ENCODE measurements at regions not wholly inside any gene's neighbourhood (a gene's known extent, or its start where the extent isn't known, plus 50 kb on each side); places are given as distances from the start of the nearest gene placed in this dataset.

DNA sequence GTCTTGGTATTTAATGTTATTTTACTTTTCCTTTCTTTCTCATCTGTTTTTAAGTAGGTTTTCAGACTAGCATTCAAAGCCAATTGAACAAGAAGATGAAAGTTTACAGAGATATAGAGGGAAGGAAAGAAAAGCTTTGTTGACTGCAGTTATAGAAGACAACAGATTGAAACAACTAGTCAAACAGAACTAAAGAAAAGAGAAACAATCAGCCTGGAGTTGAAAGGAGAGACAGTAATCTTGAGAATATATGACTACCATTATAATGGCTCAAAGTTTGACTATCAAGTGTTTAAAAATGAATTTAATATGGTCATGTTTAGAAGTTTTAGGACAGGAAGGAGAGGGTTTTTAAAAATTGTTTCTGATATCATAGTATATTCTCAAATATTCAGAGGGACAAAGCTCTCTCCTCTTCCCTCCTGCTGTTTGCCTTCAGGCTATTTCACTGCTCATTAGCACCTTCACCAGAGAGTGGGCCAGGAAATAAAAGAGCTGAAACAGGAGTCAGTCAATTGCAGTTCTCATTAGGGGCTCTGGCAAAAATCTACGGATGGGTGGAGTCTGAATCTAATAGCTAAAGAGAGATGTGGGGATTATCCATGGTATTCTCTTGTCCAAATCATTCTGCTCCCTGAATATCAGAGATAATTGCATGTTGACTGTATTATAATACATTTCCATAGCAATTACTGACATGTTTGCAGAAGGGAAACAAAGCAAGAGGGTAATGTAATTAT, 577.8 kb downstream of the BRINP3 start:
- H3K9me3 ChIP-seq (ENCODE audit: control insufficient read depth, low read length, poor library complexity, severe bottlenecking), result no peaks in the 10 kb centered on the region
- Mint-ChIP-seq H3K27ac (no peak overlapping the region), H3K4me3 (no peak overlapping the region), H3K4me1 (no peaks in the 10 kb centered on the region), H3K36me3 (ENCODE audit: low read depth) (no peaks in the 10 kb centered on the region), H3K27me3 (no peaks in the 10 kb centered on the region)
- no peak for ATAC-seq
- no peak for DNase-seq

DNA sequence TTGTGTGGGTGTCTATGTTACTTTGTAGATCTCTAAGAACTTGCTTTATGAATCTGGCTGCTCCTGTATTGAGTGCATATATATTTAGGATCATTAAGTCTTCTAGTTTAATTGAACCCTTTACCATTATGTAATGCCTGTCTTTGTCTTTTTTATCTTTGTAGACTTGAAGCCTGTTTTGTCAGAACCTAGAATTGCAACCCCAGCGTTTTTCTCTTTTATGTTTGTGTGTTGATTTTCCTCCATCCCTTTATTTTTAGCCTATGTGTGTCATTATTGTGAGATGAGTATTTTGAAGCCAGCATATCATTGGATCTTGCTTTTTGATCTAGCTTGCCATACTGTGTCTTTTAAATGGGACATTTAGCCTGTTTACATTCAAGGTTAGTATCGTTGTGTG, 573.2 kb downstream of the BRINP3 start:
- DNase-seq (no peak), ATAC-seq (no peak)
- Mint-ChIP-seq H3K4me1 (no peaks in the 10 kb centered on the region), H3K36me3 (ENCODE audit: low read depth) (no peaks in the 10 kb centered on the region), H3K27me3 (no peaks in the 10 kb centered on the region), H3K4me3 (no peak overlapping the region), H3K27ac (no peak overlapping the region)
- no peaks in the 10 kb centered on the region for H3K9me3 ChIP-seq (ENCODE audit: control insufficient read depth, low read length, poor library complexity, severe bottlenecking)

DNA sequence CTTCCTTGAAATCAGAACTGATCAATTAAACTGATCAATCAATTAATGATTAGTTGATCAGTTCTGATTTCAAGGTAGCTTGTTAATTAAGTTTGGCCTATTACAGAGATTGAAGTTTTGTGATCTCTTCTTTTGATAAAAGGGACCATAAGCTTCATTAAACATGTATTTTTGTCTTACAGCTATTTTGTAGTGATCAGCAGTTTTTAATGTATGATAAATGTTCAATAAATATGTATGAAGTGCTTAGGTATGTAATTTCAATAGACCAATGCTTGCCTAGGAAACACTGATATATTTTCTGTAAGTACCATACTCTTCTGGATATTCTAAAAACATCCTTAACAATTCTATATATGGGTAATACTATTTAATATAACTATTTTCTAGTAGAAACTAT, 569.6 kb downstream of the BRINP3 start:
- Mint-ChIP-seq H3K27ac (no peak overlapping the region), H3K4me3 (no peak overlapping the region), H3K4me1 (no peaks in the 10 kb centered on the region), H3K36me3 (ENCODE audit: low read depth) (no peaks in the 10 kb centered on the region), H3K27me3 (no peaks in the 10 kb centered on the region)
- no peak for ATAC-seq
- no peak for DNase-seq
- H3K9me3 ChIP-seq (ENCODE audit: control insufficient read depth, low read length, poor library complexity, severe bottlenecking), result no peaks in the 10 kb centered on the region

DNA sequence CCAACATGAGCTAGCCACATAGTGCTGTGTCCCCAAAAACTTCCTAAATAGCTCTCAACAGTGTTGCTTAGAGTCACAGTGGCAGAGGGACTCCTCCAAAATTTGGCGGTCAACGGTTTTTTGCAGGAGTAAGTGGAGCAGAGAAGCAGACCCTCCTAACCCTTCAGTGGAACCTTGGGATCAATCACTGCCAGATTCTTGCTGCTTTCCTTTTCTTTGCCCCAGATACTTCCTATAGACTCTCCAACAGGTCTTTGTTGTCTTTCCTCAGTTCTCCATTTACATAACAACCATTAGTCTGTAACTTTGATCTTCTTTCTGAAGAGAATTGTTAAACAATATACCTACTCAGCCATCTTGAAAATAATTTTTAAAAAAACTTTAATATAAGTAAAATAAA, 556.1 kb downstream of the BRINP3 start:
- Mint-ChIP-seq H3K36me3 (ENCODE audit: low read depth) (no peaks in the 10 kb centered on the region), H3K27ac (no peak overlapping the region), H3K4me3 (no peak overlapping the region), H3K4me1 (no peaks in the 10 kb centered on the region), H3K27me3 (no peaks in the 10 kb centered on the region)
- DNase-seq, result no peak
- ATAC-seq, result no peak
- peaks cover 2% of the 10 kb centered on the region for H3K9me3 ChIP-seq (ENCODE audit: control insufficient read depth, low read length, poor library complexity, severe bottlenecking)

DNA sequence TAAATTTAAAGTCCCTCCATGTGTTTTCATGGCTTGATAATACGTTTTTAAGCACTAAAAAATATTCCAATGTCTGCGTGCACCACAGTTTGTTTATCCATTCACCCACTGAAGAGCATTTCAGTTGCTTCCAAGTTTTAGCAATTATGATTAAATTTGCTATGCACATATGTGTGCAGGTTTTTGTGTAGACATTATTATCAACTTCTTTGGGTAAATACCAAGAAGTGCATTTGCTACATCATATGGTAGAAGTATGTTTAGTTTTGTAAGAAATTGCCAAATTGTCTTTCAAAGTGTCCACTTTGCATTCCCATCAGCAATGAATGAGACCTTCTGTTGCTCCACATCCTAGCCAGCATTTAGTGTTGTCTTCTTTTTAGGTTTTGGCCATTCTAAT, 550.0 kb downstream of the BRINP3 start:
- H3K9me3 ChIP-seq (ENCODE audit: control insufficient read depth, low read length, poor library complexity, severe bottlenecking), result peaks cover 2% of the 10 kb centered on the region
- Mint-ChIP-seq H3K4me3 (no peak overlapping the region), H3K4me1 (no peaks in the 10 kb centered on the region), H3K27ac (no peak overlapping the region), H3K27me3 (no peaks in the 10 kb centered on the region), H3K36me3 (ENCODE audit: low read depth) (no peaks in the 10 kb centered on the region)
- DNase-seq (no peak), ATAC-seq (no peak)

DNA sequence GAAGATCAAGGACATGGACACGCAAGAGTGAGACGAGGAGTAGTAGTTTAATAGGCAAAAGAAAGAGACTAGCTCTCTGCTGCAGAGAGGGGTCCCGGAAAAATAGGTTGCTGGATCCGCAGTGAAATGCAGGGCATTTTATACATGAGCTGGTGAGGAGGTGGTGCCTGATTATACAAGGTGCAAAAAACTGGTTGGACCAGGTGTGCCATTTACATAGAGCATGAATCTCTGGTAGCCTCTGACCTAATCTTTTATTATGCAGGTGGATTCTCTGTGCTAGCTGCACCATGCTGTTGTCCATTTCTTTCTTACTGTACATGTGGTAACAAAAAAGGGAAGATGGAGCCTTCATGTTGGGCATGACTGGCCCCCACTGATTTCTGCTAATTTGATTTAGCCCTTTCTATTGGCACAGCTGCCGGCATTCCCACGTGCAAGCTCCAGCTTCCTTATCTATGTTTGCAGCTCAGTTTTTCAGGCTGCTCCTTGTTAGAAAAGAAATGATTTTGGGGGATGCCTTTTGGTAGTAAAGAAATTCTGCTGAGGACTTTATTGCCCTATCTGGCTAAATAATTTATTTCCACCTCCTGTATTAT, 548.1 kb downstream of the BRINP3 start:
- DNase-seq (no peak), ATAC-seq (no peak)
- H3K27ac Mint-ChIP-seq, result no peak overlapping the region
- no peaks in the 10 kb centered on the region for H3K36me3 Mint-ChIP-seq (ENCODE audit: low read depth)
- no peaks in the 10 kb centered on the region for H3K4me1 Mint-ChIP-seq
- no peak overlapping the region for H3K4me3 Mint-ChIP-seq
- peaks cover 2% of the 10 kb centered on the region for H3K9me3 ChIP-seq (ENCODE audit: control insufficient read depth, low read length, poor library complexity, severe bottlenecking)
- no peaks in the 10 kb centered on the region for H3K27me3 Mint-ChIP-seq

DNA sequence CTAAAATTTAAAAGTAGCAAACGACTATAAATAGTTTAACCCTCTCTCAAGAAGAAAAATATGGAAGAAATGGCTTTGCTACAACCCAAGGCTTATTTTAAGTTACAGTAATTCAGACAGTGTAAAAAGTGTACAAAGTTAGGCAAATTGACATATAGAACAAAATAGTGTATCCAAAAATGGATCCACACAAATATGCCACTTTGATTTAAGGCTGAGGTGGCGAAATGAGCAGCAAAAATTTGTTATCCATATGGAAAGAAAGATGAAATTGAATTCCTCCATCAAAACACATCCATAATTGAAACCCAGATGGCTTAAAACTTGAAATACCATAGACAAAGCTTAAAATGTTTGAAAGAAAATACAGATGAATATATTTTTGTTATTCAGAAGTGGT, 540.8 kb downstream of the BRINP3 start:
- DNase-seq (no peak), ATAC-seq (no peak)
- no peaks in the 10 kb centered on the region for H3K4me1 Mint-ChIP-seq
- H3K4me3 Mint-ChIP-seq, result no peak overlapping the region
- no peaks in the 10 kb centered on the region for H3K9me3 ChIP-seq (ENCODE audit: control insufficient read depth, low read length, poor library complexity, severe bottlenecking)
- H3K36me3 Mint-ChIP-seq (ENCODE audit: low read depth), result no peaks in the 10 kb centered on the region
- H3K27me3 Mint-ChIP-seq, result no peaks in the 10 kb centered on the region
- H3K27ac Mint-ChIP-seq, result no peak overlapping the region

DNA sequence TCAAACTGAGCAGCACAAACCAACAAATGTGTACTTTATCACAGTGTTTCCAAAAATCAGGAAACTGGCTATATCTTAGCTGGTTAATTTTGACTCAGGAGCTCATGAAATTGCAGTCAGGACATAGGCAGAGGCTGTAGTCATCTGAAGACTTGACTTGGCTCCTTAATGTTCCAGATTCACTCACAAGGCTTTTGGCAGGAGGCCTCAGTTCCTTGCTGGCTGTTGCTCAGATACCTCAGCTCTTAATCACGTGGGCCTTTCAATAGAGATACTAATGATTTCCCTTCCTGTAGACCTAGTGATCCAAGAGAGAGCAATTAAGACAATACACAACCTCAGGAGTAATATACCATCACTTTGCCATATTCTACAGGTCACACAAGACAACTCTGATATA, 537.7 kb downstream of the BRINP3 start:
- ATAC-seq (no peak), DNase-seq (no peak)
- Mint-ChIP-seq H3K4me1 (no peaks in the 10 kb centered on the region), H3K4me3 (no peak overlapping the region), H3K36me3 (ENCODE audit: low read depth) (no peaks in the 10 kb centered on the region), H3K27ac (no peak overlapping the region), H3K27me3 (no peaks in the 10 kb centered on the region)
- no peaks in the 10 kb centered on the region for H3K9me3 ChIP-seq (ENCODE audit: control insufficient read depth, low read length, poor library complexity, severe bottlenecking)

DNA sequence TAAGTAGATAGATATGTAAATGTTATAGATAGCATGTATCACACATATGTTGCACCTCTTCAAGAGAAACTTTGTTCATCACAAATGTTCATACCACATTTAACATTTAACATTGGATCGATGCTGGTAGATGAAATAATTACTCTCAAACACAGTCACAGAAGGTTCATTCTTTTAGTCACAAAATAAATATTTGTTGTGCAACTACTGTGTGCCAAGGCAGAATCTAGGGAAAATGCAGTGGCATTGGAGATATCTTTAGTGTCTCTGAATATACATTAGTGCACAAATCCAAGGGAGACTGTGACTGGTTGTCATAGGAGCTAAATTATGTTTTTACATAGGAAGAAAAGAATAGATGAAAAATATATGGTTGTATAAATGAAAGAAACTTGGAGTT, 535.7 kb downstream of the BRINP3 start:
- Mint-ChIP-seq H3K36me3 (ENCODE audit: low read depth) (no peaks in the 10 kb centered on the region), H3K27ac (no peak overlapping the region), H3K4me3 (no peak overlapping the region)

DNA sequence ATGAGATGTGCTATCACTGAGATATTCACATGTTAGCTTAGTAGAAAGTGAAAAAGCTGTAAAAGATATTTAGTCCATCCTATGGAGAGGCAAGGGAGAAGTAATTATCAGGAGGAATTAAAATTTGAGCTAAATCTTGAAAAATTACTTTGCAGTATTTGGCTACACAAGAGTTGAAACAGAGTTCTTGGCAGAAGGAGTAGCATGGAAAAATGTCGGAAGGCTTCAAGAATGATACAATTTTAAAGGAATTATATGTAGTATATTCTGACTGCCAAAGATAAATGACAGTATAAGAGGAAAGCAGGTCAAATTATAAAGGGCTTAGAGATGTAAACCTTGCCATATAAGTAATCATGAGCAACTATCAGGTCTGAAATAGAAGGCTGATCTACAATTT, 518.9 kb downstream of the BRINP3 start:
- H3K36me3 Mint-ChIP-seq (ENCODE audit: low read depth), result no peaks in the 10 kb centered on the region
- no peak overlapping the region for H3K4me3 Mint-ChIP-seq
- no peaks in the 10 kb centered on the region for H3K27me3 Mint-ChIP-seq
- no peak for ATAC-seq
- H3K4me1 Mint-ChIP-seq, result no peaks in the 10 kb centered on the region
- no peaks in the 10 kb centered on the region for H3K9me3 ChIP-seq (ENCODE audit: control insufficient read depth, low read length, poor library complexity, severe bottlenecking)
- no peak overlapping the region for H3K27ac Mint-ChIP-seq
- DNase-seq, result no peak

More for the DNA sequence above, 535.7 kb downstream of the BRINP3 start:
- H3K4me1 Mint-ChIP-seq, result no peaks in the 10 kb centered on the region
- no peaks in the 10 kb centered on the region for H3K27me3 Mint-ChIP-seq
- ATAC-seq (no peak), DNase-seq (no peak)
- H3K9me3 ChIP-seq (ENCODE audit: control insufficient read depth, low read length, poor library complexity, severe bottlenecking), result no peaks in the 10 kb centered on the region

DNA sequence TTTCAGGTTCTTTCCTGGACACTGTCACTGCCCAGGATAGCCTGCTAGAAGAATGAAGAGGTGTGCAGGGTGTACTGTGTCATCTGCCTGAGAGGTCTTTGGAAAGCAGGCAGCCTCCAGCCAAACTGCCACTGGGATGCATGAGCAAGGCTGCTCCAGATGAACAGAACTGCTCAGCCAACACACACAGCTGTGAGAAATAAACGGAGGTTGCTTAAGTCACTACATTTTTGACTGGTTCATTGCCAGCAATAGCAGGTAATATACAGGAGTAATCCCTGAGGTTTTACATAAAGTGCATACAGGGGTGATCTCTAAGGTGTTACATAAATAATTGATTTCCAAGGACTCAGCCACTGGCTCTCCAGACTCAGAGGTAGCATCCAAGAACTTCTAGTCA, 516.9 kb downstream of the BRINP3 start:
- Mint-ChIP-seq H3K4me3 (no peak overlapping the region), H3K27ac (no peak overlapping the region), H3K27me3 (no peaks in the 10 kb centered on the region), H3K36me3 (ENCODE audit: low read depth) (no peaks in the 10 kb centered on the region), H3K4me1 (no peaks in the 10 kb centered on the region)
- DNase-seq, result no peak
- H3K9me3 ChIP-seq (ENCODE audit: control insufficient read depth, low read length, poor library complexity, severe bottlenecking), result no peaks in the 10 kb centered on the region
- no peak for ATAC-seq

DNA sequence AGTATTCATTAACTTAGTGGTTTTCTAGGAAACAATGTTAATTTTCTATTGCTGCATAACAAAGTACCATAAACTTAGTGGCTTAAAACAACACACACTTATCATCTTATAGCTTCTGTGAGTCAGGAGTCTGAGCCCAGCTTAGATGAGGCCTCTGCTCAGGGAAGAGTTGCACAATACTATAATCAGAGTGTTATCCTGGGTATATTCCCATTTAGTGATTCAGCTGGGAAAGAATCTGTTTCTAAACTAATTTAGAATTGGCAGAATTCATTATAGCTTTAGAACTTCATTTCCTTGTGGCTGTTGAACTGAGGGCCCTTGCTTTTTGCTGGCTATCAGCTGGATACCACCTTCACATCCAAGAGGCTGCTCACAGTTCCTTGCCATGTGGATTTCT, 515.5 kb downstream of the BRINP3 start:
- H3K27me3 Mint-ChIP-seq, result no peaks in the 10 kb centered on the region
- no peak overlapping the region for H3K4me3 Mint-ChIP-seq
- H3K36me3 Mint-ChIP-seq (ENCODE audit: low read depth), result no peaks in the 10 kb centered on the region
- no peaks in the 10 kb centered on the region for H3K4me1 Mint-ChIP-seq
- DNase-seq (no peak), ATAC-seq (no peak)
- no peak overlapping the region for H3K27ac Mint-ChIP-seq
- no peaks in the 10 kb centered on the region for H3K9me3 ChIP-seq (ENCODE audit: control insufficient read depth, low read length, poor library complexity, severe bottlenecking)

DNA sequence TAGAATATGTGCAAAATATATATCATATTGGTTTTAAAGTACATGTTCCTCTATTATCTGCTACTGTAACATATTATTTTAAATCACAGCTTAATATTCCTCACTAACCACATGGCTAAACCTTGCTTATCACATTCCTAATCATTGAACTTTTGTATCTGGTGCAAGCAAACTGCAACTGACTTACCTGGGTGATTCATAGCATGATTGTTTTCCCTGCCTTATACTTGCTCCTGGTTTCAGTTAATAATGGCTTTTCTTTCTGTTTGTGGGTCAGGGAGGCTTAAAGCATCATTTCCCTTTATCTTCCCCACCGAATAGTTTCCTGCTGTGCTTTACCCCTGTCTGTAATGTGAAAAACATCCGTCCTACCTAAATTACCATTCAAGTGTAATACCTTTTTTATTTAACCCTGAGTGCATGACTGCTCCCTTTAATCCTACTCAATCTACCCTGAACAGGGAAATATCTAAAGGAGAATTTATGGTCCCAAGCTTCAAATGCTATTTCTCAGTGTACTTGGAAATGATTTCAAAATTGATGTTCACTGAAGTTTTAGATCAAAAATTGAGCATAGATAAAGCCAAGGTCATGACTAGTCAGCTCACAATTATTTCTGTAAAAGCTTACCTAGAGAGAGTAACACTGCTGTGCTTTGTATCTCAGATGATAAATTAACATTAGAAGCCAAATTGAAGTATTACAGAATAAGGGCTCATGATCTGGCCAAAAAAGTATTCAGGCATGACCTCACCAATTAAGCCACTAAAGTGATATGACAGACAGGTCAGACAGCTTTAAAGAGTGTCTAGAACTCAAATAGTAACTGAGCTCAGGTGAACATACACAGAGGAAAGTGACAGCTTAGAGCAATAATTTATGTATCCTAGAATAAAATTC, 507.1 kb downstream of the BRINP3 start:
- no peak for DNase-seq
- ATAC-seq, result no peak
- Mint-ChIP-seq H3K27me3 (no peaks in the 10 kb centered on the region), H3K27ac (no peak overlapping the region), H3K4me1 (no peaks in the 10 kb centered on the region), H3K36me3 (ENCODE audit: low read depth) (no peaks in the 10 kb centered on the region), H3K4me3 (no peak overlapping the region)
- no peaks in the 10 kb centered on the region for H3K9me3 ChIP-seq (ENCODE audit: control insufficient read depth, low read length, poor library complexity, severe bottlenecking)

All from T-helper 17 cell (primary cell).